H1 (cell line): ENCODE measurements at regions not wholly inside any gene's neighbourhood (a gene's known extent, or its start where the extent isn't known, plus 50 kb on each side); places are given as distances from the start of the nearest gene placed in this dataset.

Experiments used
- CTCF ChIA-PET: fragments of 300-600 bp; sonication (Branson Sonifier 250); formaldehyde crosslinking; loops from one replicate; lab custom pipeline; 2021; ENCODE audit not compliant: partially characterized antibody; lab: Charles Lee
- POLR2A ChIA-PET: fragments of 300-600 bp; sonication (Branson Sonifier 250); formaldehyde crosslinking; loops from one replicate; lab custom pipeline; 2021; ENCODE audit warnings: inconsistent platforms; ENCODE audit not compliant: partially characterized antibody; lab: Charles Lee
- DNase-seq, 2 experiments: peaks; one replicate each; pipeline versions ENCODE4 v3.0.0 to v3.0.0-alpha.2; 2010 to 2022; ENCODE audit warnings: low spot score in 2 of 2, low read depth in 1 of 2, mixed read lengths in 1 of 2
- FAIRE-seq: peaks from 2 replicates; lab custom pipeline; 2011; peaks lifted over from hg19 to GRCh38; lab: Jason Lieb, UNC
- H2AFZ ChIP-seq: 2 replicates; pipeline ENCODE4 v1.8.1; 2012; ENCODE audit warnings: low read length, inconsistent platforms
- H2AK5ac ChIP-seq: 2 replicates; pipeline ENCODE4 v1.6.1; 2013; ENCODE audit warnings: low read depth, low read length
- H2BK120ac ChIP-seq: replicated peaks from 2 replicates; pipeline ENCODE3; 2013; ENCODE audit warnings: low read depth, low read length, inconsistent platforms
- H2BK12ac ChIP-seq: 2 replicates; pipeline ENCODE4 v1.6.1; 2013; ENCODE audit warnings: low read depth, low read length
- H2BK15ac ChIP-seq: 2 replicates; pipeline ENCODE4 v1.6.1; 2013; ENCODE audit warnings: low read length
- H2BK20ac ChIP-seq: 2 replicates; pipeline ENCODE4 v1.6.1; 2013; ENCODE audit warnings: low read length
- H2BK5ac ChIP-seq: 2 replicates; pipeline ENCODE4 v1.6.1; 2013; ENCODE audit warnings: low read depth, low read length
- H3K14ac ChIP-seq: 2 replicates; pipeline ENCODE4 v1.6.1; 2013; ENCODE audit warnings: inconsistent platforms; ENCODE audit not compliant: insufficient read length
- H3K18ac ChIP-seq: 2 replicates; pipeline ENCODE4 v1.6.1; 2013; ENCODE audit warnings: low read length; ENCODE audit errors: extremely low read depth
- H3K23ac ChIP-seq: 2 replicates; pipeline ENCODE4 v1.6.1; 2013; ENCODE audit warnings: inconsistent platforms; ENCODE audit not compliant: insufficient read length
- H3K23me2 ChIP-seq: 2 replicates; pipeline ENCODE4 v1.6.1; 2013; ENCODE audit warnings: low read depth, low read length
- H3K27ac ChIP-seq: 2 replicates; pipeline ENCODE4 v1.6.1; 2011; ENCODE audit warnings: low read depth, low read length, inconsistent platforms
- H3K27me3 ChIP-seq, 4 experiments: replicated peaks in 1 of 4; 1 replicate in 1 of 4; 2 replicates in 3 of 4; pipeline versions ENCODE4 v1.6.1 to v1.8.1; 2011 to 2013; ENCODE audit warnings: low read length in 3 of 4, mild to moderate bottlenecking in 3 of 4, inconsistent platforms in 2 of 4, mixed read lengths in 2 of 4, moderate library complexity in 1 of 4; ENCODE audit not compliant: control insufficient read depth in 3 of 4, insufficient read depth in 3 of 4; ENCODE audit errors: extremely low read depth in 1 of 4
- H3K36me3 ChIP-seq, 4 experiments: 2 replicates each; pipeline versions ENCODE4 v1.6.1 to v1.8.1; 2011 to 2013; ENCODE audit warnings: mild to moderate bottlenecking in 4 of 4, low read length in 3 of 4, moderate library complexity in 2 of 4, control low read depth in 1 of 4, inconsistent platforms in 1 of 4; ENCODE audit not compliant: insufficient read depth in 4 of 4, control insufficient read depth in 2 of 4
- H3K4ac ChIP-seq: replicated peaks from 2 replicates; pipeline ENCODE3; 2013; ENCODE audit warnings: low read length, low read depth, mixed read lengths, inconsistent platforms; ENCODE audit not compliant: insufficient read length
- H3K4me1 ChIP-seq, 4 experiments: replicated peaks in 1 of 4; 1 replicate in 1 of 4; 2 replicates in 3 of 4; pipeline versions ENCODE4 v1.6.1 to v1.8.1; 2011 to 2013; ENCODE audit warnings: low read length in 3 of 4, inconsistent platforms in 2 of 4, mixed read lengths in 1 of 4; ENCODE audit not compliant: insufficient read depth in 4 of 4, control insufficient read depth in 3 of 4
- H3K4me2 ChIP-seq, 2 experiments: 2 replicates each; pipeline versions ENCODE4 v1.6.1 to v1.8.1; 2011 to 2013; ENCODE audit warnings: low read depth in 2 of 2, low read length in 2 of 2, control low read depth in 1 of 2, inconsistent platforms in 1 of 2, mild to moderate bottlenecking in 1 of 2; ENCODE audit not compliant: insufficient read depth in 1 of 2
- H3K4me3 ChIP-seq, 4 experiments: fragments of 200-600, 300-600 bp in 1 of 4; sonication (generic), shearing (Covaris generic), sonication (Bioruptor Twin) in 1 of 4; 2 replicates each; pipeline versions ENCODE4 v1.5.1 to v1.8.1; 2011 to 2016; ENCODE audit warnings: low read length in 4 of 4, low read depth in 3 of 4, control low read depth in 2 of 4, inconsistent platforms in 2 of 4, mild to moderate bottlenecking in 2 of 4, mixed read lengths in 1 of 4, moderate library complexity in 1 of 4; ENCODE audit not compliant: insufficient read depth in 2 of 4; ENCODE audit errors: extremely low read depth in 1 of 4
- H3K56ac ChIP-seq: replicated peaks from 2 replicates; pipeline ENCODE3; 2013; ENCODE audit warnings: low read depth, mild to moderate bottlenecking, mixed read lengths, low read length, inconsistent platforms; ENCODE audit not compliant: insufficient read length
- H3K79me1 ChIP-seq: 2 replicates; pipeline ENCODE4 v1.6.1; 2013; ENCODE audit warnings: low read depth, low read length, control low read depth
- H3K79me2 ChIP-seq, 2 experiments: 2 replicates each; pipeline versions ENCODE4 v1.6.1 to v1.8.1; 2012 to 2013; ENCODE audit warnings: low read length in 2 of 2, mild to moderate bottlenecking in 2 of 2, inconsistent platforms in 1 of 2; ENCODE audit not compliant: insufficient read depth in 2 of 2, control insufficient read depth in 1 of 2
- H3K9ac ChIP-seq, 4 experiments: replicated peaks in 1 of 4; 1 replicate in 1 of 4; 2 replicates in 3 of 4; pipeline versions ENCODE4 v1.6.1 to v1.8.1; 2011 to 2013; ENCODE audit warnings: low read depth in 3 of 4, low read length in 3 of 4, control low read depth in 2 of 4, mild to moderate bottlenecking in 2 of 4, moderate library complexity in 2 of 4, inconsistent platforms in 1 of 4; ENCODE audit errors: extremely low read depth in 1 of 4
- H3K9me3 ChIP-seq, 2 experiments: 2 replicates each; pipeline versions ENCODE4 v1.6.1 to v1.8.1; 2012 to 2013; ENCODE audit warnings: mild to moderate bottlenecking in 2 of 2, moderate library complexity in 2 of 2, control low read depth in 1 of 2, inconsistent platforms in 1 of 2, low read depth in 1 of 2, low read length in 1 of 2, mixed read lengths in 1 of 2; ENCODE audit not compliant: insufficient read depth in 2 of 2
- H4K20me1 ChIP-seq, 2 experiments: replicated peaks in 1 of 2; 2 replicates each; pipeline versions ENCODE3 to v1.8.1; 2011 to 2013; ENCODE audit warnings: inconsistent platforms in 2 of 2, low read length in 2 of 2, mild to moderate bottlenecking in 1 of 2; ENCODE audit not compliant: insufficient read depth in 2 of 2, control insufficient read depth in 1 of 2
- H4K5ac ChIP-seq: 2 replicates; pipeline ENCODE4 v1.6.1; 2013; ENCODE audit warnings: low read length, low read depth, mixed read lengths, inconsistent platforms; ENCODE audit not compliant: insufficient read length
- H4K8ac ChIP-seq: 2 replicates; pipeline ENCODE4 v1.8.0; 2013; ENCODE audit warnings: mild to moderate bottlenecking, moderate library complexity, low read length, inconsistent platforms; ENCODE audit not compliant: insufficient read depth; ENCODE audit errors: extremely low read depth
- H4K91ac ChIP-seq: replicated peaks from 2 replicates; pipeline ENCODE3; 2013; ENCODE audit warnings: low read length, mixed read lengths, inconsistent platforms; ENCODE audit not compliant: insufficient read length
- ATF3 ChIP-seq: IDR thresholded peaks from 2 replicates; pipeline ENCODE4 v1.6.1; 2011; ENCODE audit warnings: low read depth, mild to moderate bottlenecking, low read length; ENCODE audit not compliant: insufficient read depth
- MAX ChIP-seq: IDR thresholded peaks from 2 replicates; pipeline ENCODE4 v1.6.1; 2012; ENCODE audit warnings: inconsistent platforms
- SAP30 ChIP-seq: fragments of 300-600 bp; sonication (generic); IDR thresholded peaks from 2 replicates; pipeline ENCODE4 v1.7.1; 2012; ENCODE audit warnings: low read length, moderate library complexity, mild to moderate bottlenecking, inconsistent platforms; ENCODE audit not compliant: insufficient read depth, insufficient replicate concordance
- SIX5 ChIP-seq: IDR thresholded peaks from 2 replicates; pipeline ENCODE4 v1.6.1; 2011; ENCODE audit warnings: mild to moderate bottlenecking, low read depth, low read length
- WGBS, 2 experiments: shearing (Covaris generic) in 1 of 2; methylation state at CpG; one replicate each; pipeline versions ENCODE4 v1.1.6 to v1.1.7; 2013 to 2015; ENCODE audit warnings: low lambda C conversion rate in 2 of 2, mixed read lengths in 2 of 2, inconsistent platforms in 1 of 2, low coverage in 1 of 2, missing lambda C conversion rate in 1 of 2; ENCODE audit not compliant: insufficient replicate concordance in 2 of 2, insufficient coverage in 1 of 2, insufficient read length in 1 of 2; ENCODE audit errors: extremely low coverage in 1 of 2, missing lambda C conversion rate in 1 of 2; 5-methylcytosine and 5-hydroxymethylcytosine counted together

GRCh38 chr3:152591515-152591914, 243.4 kb upstream of the P2RY1 start:
- no peak overlapping the region for H3K4ac ChIP-seq
- no peaks in the 10 kb centered on the region for H3K23me2 ChIP-seq
- TF ChIP-seq MAX, result no peak
- no peak for TF ChIP-seq SAP30
- TF ChIP-seq ATF3, result no peak
- no peak for TF ChIP-seq SIX5
- H3K36me3 ChIP-seq, result no peaks in the 10 kb centered on the region
- WGBS, 2 experiments, result 98% methylated on average over 2 of the region's 2 CpGs; no CpG with 5 or more reads in 1 of the 2 experiments
- H4K20me1 ChIP-seq, result no peaks in the 10 kb centered on the region
- no peak overlapping the region for H3K14ac ChIP-seq
- H2BK120ac ChIP-seq, result no peak overlapping the region
- H3K79me1 ChIP-seq, result no peaks in the 10 kb centered on the region
- H3K9me3 ChIP-seq, result no peaks in the 10 kb centered on the region
- H4K8ac ChIP-seq, result no peak overlapping the region
- H2BK12ac ChIP-seq, result no peak overlapping the region
- no peak overlapping the region for H3K23ac ChIP-seq
- no peak overlapping the region for H3K9ac ChIP-seq
- no peak overlapping the region for H3K4me2 ChIP-seq
- no peak overlapping the region for H4K91ac ChIP-seq
- no peak overlapping the region for H3K18ac ChIP-seq
- ChIA-PET POLR2A (no interaction called here), CTCF (interaction anchor here (1.0 kb wide), 2 partner anchors 9 to 17 kb away, joined by 3 read pairs; no protein-coding TSS in a partner anchor)
- no peak overlapping the region for H3K56ac ChIP-seq
- no peak overlapping the region for H2BK5ac ChIP-seq
- peaks cover 0 to 2% (median under 1%) of the 10 kb centered on the region in 4 experiments; a peak in 3 of 7 replicates for H3K4me1 ChIP-seq
- H4K5ac ChIP-seq, result no peak overlapping the region
- no peak overlapping the region for H3K27ac ChIP-seq
- no peak overlapping the region for H2AK5ac ChIP-seq
- no peak overlapping the region for H3K4me3 ChIP-seq
- FAIRE-seq (no peak), DNase-seq (no peak)
- no peak overlapping the region for H2BK15ac ChIP-seq
- no peaks in the 10 kb centered on the region; a peak in 1 of 7 replicates for H3K27me3 ChIP-seq
- no peaks in the 10 kb centered on the region for H3K79me2 ChIP-seq
- H2BK20ac ChIP-seq, result no peak overlapping the region; the same call in 1 of the 2 replicates
- H2AFZ ChIP-seq, result no peak overlapping the region
